ENCODE measurements at regions not wholly inside any gene's neighbourhood (a gene's known extent, or its start where the extent isn't known, plus 50 kb on each side); places are given as distances from the start of the nearest gene placed in this dataset.
"Not testable (repeated sequence)": the region's sequence is repeated elsewhere in the genome, so short reads cannot be mapped to it uniquely, and the experiment has no call there.

- no peaks in the 10 kb centered on the region for H3K36me3 ChIP-seq
- TF ChIP-seq CTCF (IDR thresholded peaks at IDR 0.05; ENCODE audit: low read depth, low read length) = no peak
Measured at GRCh38 chr18:34942276-34942675, 98.9 kb upstream of the MAPRE2 start.

DNA sequence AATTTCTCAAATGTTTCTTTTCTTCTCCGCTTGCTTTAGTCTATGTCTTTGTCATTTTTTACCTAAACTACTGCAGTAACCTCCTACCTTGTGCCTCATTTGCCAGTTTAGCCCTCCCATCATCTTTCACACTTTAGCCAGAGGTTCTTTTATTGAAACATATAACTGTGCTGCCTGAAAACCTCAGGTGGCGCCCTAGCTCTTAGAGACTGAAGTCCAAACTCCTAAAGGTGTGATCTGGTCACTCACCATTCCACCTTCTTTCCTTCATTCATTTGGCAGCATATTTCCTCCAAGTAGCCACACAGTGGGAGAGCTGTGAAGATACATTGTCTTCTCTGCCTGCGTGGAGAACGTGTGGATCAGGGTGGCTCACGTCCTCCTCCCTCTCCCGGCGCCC is 98.2 kb upstream of the MAPRE2 start:
- no peaks in the 10 kb centered on the region for H3K36me3 ChIP-seq
- H3K9me3 ChIP-seq (ENCODE audit: severe bottlenecking) = no peaks in the 10 kb centered on the region
- no peak for DNase-seq
- H3K4me3 ChIP-seq (ENCODE audit: low read depth, low read length) = no peak overlapping the region
- H3K27me3 ChIP-seq (ENCODE audit: insufficient read depth, low read depth, severe bottlenecking) = no peaks in the 10 kb centered on the region
- TF ChIP-seq CTCF (IDR thresholded peaks at IDR 0.05; ENCODE audit: low read depth, low read length) = 0 out of 2 replicates have a peak, but pooled peaks have one; percentile 5
- H3K27ac ChIP-seq = no peak overlapping the region

More at GRCh38 chr18:34942276-34942675, 98.9 kb upstream of the MAPRE2 start:
- Histone ChIP-seq H3K4me3 (ENCODE audit: low read depth, low read length) (no peak overlapping the region), H3K27me3 (ENCODE audit: insufficient read depth, low read depth, severe bottlenecking) (no peaks in the 10 kb centered on the region), H3K9me3 (ENCODE audit: severe bottlenecking) (no peaks in the 10 kb centered on the region), H3K27ac (no peak overlapping the region)
- no peak for DNase-seq

DNA sequence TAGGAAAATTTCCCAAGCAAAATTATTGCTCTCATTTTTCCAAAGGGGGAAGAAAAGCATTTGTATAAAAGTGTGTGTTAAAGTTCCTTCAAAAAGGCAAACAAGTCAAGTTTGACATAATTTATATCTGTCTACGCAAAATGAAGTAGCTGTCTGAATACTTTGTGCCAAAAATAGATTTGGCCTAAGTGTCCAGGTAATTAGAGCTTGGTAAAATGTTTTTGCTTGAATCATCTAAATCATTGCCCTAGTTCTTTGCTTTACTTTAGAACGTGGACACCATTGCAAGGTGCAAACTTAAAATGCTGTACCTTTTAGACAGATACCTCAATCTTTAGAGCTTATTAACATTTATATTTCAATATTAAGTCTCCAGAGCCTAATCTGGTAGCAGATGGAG is 97.6 kb upstream of the MAPRE2 start:
- DNase-seq = no peak
- Histone ChIP-seq H3K27ac (no peak overlapping the region), H3K9me3 (ENCODE audit: severe bottlenecking) (no peaks in the 10 kb centered on the region), H3K36me3 (no peaks in the 10 kb centered on the region), H3K27me3 (ENCODE audit: insufficient read depth, low read depth, severe bottlenecking) (no peaks in the 10 kb centered on the region), H3K4me3 (ENCODE audit: low read depth, low read length) (no peak overlapping the region)
- no peak for TF ChIP-seq CTCF (IDR thresholded peaks at IDR 0.05; ENCODE audit: low read depth, low read length)

GRCh38 chr18:34947711-34948125 is 93.5 kb upstream of the MAPRE2 start:
- H3K9me3 ChIP-seq (ENCODE audit: severe bottlenecking) = no peaks in the 10 kb centered on the region
- DNase-seq = no peak
- no peak overlapping the region for H3K4me3 ChIP-seq (ENCODE audit: low read depth, low read length)
- H3K27me3 ChIP-seq (ENCODE audit: insufficient read depth, low read depth, severe bottlenecking) = no peaks in the 10 kb centered on the region
- no peak overlapping the region for H3K27ac ChIP-seq
- H3K36me3 ChIP-seq = no peaks in the 10 kb centered on the region
- no peak for TF ChIP-seq CTCF (IDR thresholded peaks at IDR 0.05; ENCODE audit: low read depth, low read length)

GRCh38 chr18:34951625-34952379 is 89.4 kb upstream of the MAPRE2 start:
- H3K27ac ChIP-seq = no peak overlapping the region
- H3K9me3 ChIP-seq (ENCODE audit: severe bottlenecking) = no peaks in the 10 kb centered on the region
- no peak for TF ChIP-seq CTCF (IDR thresholded peaks at IDR 0.05; ENCODE audit: low read depth, low read length)
- no peaks in the 10 kb centered on the region for H3K27me3 ChIP-seq (ENCODE audit: insufficient read depth, low read depth, severe bottlenecking)
- DNase-seq = no peak
- H3K4me3 ChIP-seq (ENCODE audit: low read depth, low read length) = no peak overlapping the region
- H3K36me3 ChIP-seq = no peaks in the 10 kb centered on the region

- no peak for DNase-seq
- no peak overlapping the region for H3K27ac ChIP-seq
- no peaks in the 10 kb centered on the region for H3K36me3 ChIP-seq
- no peak overlapping the region for H3K4me3 ChIP-seq (ENCODE audit: low read depth, low read length)
- no peaks in the 10 kb centered on the region for H3K27me3 ChIP-seq (ENCODE audit: insufficient read depth, low read depth, severe bottlenecking)
- no peaks in the 10 kb centered on the region for H3K9me3 ChIP-seq (ENCODE audit: severe bottlenecking)
- no peak for TF ChIP-seq CTCF (IDR thresholded peaks at IDR 0.05; ENCODE audit: low read depth, low read length)
Measured at GRCh38 chr18:34953212-34953611, 88.0 kb upstream of the MAPRE2 start.

DNA sequence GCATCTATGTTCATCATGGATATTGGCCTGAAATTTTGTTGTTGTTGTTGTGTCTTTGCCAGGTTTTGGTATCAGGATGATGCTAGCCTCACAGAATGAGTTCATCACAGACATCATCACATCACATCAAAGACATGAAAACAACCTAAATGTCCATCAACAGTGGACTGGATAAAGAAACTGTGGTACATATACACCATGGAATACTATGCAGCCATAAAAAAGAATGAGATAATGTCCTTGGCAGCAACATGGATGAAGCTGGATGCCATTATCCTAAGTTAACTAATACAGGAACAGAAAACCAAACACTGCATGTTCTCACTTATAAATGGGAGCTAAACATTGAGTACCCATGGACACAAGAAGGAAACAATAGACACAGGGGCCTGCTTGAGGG is 85.7 kb upstream of the MAPRE2 start:
- H3K36me3 ChIP-seq; H3K9me3 ChIP-seq (ENCODE audit: severe bottlenecking); DNase-seq; H3K27ac ChIP-seq; H3K27me3 ChIP-seq (ENCODE audit: insufficient read depth, low read depth, severe bottlenecking); H3K4me3 ChIP-seq (ENCODE audit: low read depth, low read length): not testable (repeated sequence)

All from WERI-Rb-1 (cell line).